Endothelial cell of umbilical vein (primary cell): ENCODE measurements at regions not wholly inside any gene's neighbourhood (a gene's known extent, or its start where the extent isn't known, plus 50 kb on each side); places are given as distances from the start of the nearest gene placed in this dataset.

Experiments
- BruUV-seq: library from RNA; stranded (reverse); fragments of 400-500 nt; replicated peaks from 2 replicates; lab custom pipeline; 2021; lab: Mats Ljungman, UMichigan
- CTCF ChIA-PET: fragments of 300-600, 350-600 bp; sonication (Branson Sonifier 250); formaldehyde crosslinking; loops from one replicate; lab custom pipeline; 2021; ENCODE audit warnings: antibody characterized with exemption, inconsistent platforms; lab: Charles Lee
- POLR2A ChIA-PET: fragments of 300-600, 350-600 bp; sonication (Branson Sonifier 250); formaldehyde crosslinking; loops from one replicate; lab custom pipeline; 2021; ENCODE audit warnings: antibody characterized with exemption, inconsistent platforms; lab: Charles Lee
- DNase-seq: peaks from one replicate; pipeline ENCODE4 v3.0.0-alpha.2; 2011; ENCODE audit warnings: low read depth, low spot score
- FAIRE-seq: peaks from 2 replicates; lab custom pipeline; 2011; peaks lifted over from hg19 to GRCh38; lab: Jason Lieb, UNC
- H2AFZ ChIP-seq: 2 replicates; pipeline ENCODE4 v1.6.0; 2012; ENCODE audit warnings: low read depth, low read length, control low read depth, inconsistent platforms
- H3K27ac ChIP-seq: 2 replicates; pipeline ENCODE4 v1.5.1; 2011; ENCODE audit warnings: low read depth, mild to moderate bottlenecking, control low read depth, low read length, moderate library complexity; ENCODE audit not compliant: insufficient read depth
- H3K27me3 ChIP-seq, 2 experiments: 2 replicates each; pipeline versions ENCODE4 v1.6.0 to v1.6.1; 2011; ENCODE audit warnings: low read length in 2 of 2, mixed read lengths in 1 of 2; ENCODE audit not compliant: control insufficient read depth in 2 of 2, insufficient read depth in 2 of 2
- H3K36me3 ChIP-seq, 2 experiments: 2 replicates in 1 of 2; 3 replicates in 1 of 2; pipeline ENCODE4 v1.5.1; 2011; ENCODE audit warnings: low read length in 2 of 2, mild to moderate bottlenecking in 1 of 2, moderate library complexity in 1 of 2; ENCODE audit not compliant: control insufficient read depth in 2 of 2, insufficient read depth in 2 of 2; ENCODE audit errors: extremely low read depth in 1 of 2
- H3K4me1 ChIP-seq: 3 replicates; pipeline ENCODE4 v1.5.1; 2011; ENCODE audit warnings: mild to moderate bottlenecking, low read length; ENCODE audit not compliant: control insufficient read depth, insufficient read depth; ENCODE audit errors: extremely low read depth
- H3K4me2 ChIP-seq: 2 replicates; pipeline ENCODE4 v1.6.1; 2011; ENCODE audit warnings: low read length, control low read depth, mixed read lengths; ENCODE audit not compliant: insufficient read depth
- H3K4me3 ChIP-seq, 3 experiments: fragments of 200-600 bp in 1 of 3; sonication (generic), shearing (Covaris generic) in 1 of 3; replicated peaks in 1 of 3; 2 replicates each; pipeline ENCODE4 v1.5.1; 2011 to 2016; ENCODE audit warnings: control low read depth in 3 of 3, low read length in 3 of 3, mild to moderate bottlenecking in 2 of 3, inconsistent platforms in 1 of 3, low read depth in 1 of 3, moderate library complexity in 1 of 3; ENCODE audit not compliant: insufficient read depth in 1 of 3
- H3K79me2 ChIP-seq: 2 replicates; pipeline ENCODE4 v1.6.0; 2012; ENCODE audit warnings: low read length, inconsistent platforms; ENCODE audit not compliant: control insufficient read depth, insufficient read depth
- H3K9ac ChIP-seq: replicated peaks from 2 replicates; pipeline ENCODE3; 2011; ENCODE audit warnings: low read length, control low read depth; ENCODE audit not compliant: insufficient read depth; ENCODE audit errors: extremely low read depth
- H3K9me1 ChIP-seq: replicated peaks from 3 replicates; pipeline ENCODE4 v1.6.0; 2011; ENCODE audit warnings: mild to moderate bottlenecking, low read length; ENCODE audit not compliant: control insufficient read depth, insufficient read depth; ENCODE audit errors: extremely low read depth
- H3K9me3 ChIP-seq: replicated peaks from 2 replicates; pipeline ENCODE4 v1.5.1; 2012; ENCODE audit warnings: low read length, inconsistent platforms; ENCODE audit not compliant: control insufficient read depth, insufficient read depth
- H4K20me1 ChIP-seq: replicated peaks from 2 replicates; pipeline ENCODE3; 2011; ENCODE audit warnings: mild to moderate bottlenecking, low read length; ENCODE audit not compliant: control insufficient read depth, insufficient read depth; ENCODE audit errors: extremely low read depth
- CTCF ChIP-seq, 2 donors: IDR thresholded peaks; 1 replicate in 1 of 2; 2 replicates in 1 of 2; pipeline ENCODE4 v1.5.1; 2011; ENCODE audit warnings: low read length in 2 of 2, mild to moderate bottlenecking in 2 of 2, moderate library complexity in 2 of 2, control low read depth in 1 of 2, inconsistent platforms in 1 of 2, low read depth in 1 of 2; ENCODE audit not compliant: insufficient read depth in 1 of 2; ENCODE audit errors: extremely low read depth in 1 of 2
- EZH2 ChIP-seq: IDR thresholded peaks from 2 replicates; pipeline ENCODE4 v1.6.1; 2012; ENCODE audit warnings: borderline replicate concordance, low read depth, mild to moderate bottlenecking, moderate library complexity, low read length, inconsistent platforms; ENCODE audit not compliant: severe bottlenecking
- FOS ChIP-seq: IDR thresholded peaks from 2 replicates; pipeline ENCODE4 v1.6.1; 2011; ENCODE audit warnings: mild to moderate bottlenecking, low read length, moderate library complexity, borderline replicate concordance; ENCODE audit not compliant: insufficient read depth
- GATA2 ChIP-seq: IDR thresholded peaks from 2 replicates; pipeline ENCODE4 v1.7.0; 2011; ENCODE audit warnings: low read depth, mild to moderate bottlenecking, moderate library complexity, mixed read lengths, low read length; ENCODE audit not compliant: insufficient read length, insufficient read depth
- JUN ChIP-seq: IDR thresholded peaks from 2 replicates; pipeline ENCODE4 v1.6.1; 2011; ENCODE audit warnings: borderline replicate concordance, low read depth; ENCODE audit not compliant: insufficient read length, insufficient read depth
- MAX ChIP-seq: IDR thresholded peaks from 2 replicates; pipeline ENCODE4 v1.6.1; 2011; ENCODE audit not compliant: insufficient read depth, insufficient read length
- MYC ChIP-seq: IDR thresholded peaks from one replicate; pipeline ENCODE4 v1.6.1; 2011; ENCODE audit warnings: mild to moderate bottlenecking, low read depth, low read length
- POLR2A ChIP-seq: IDR thresholded peaks from 2 replicates; pipeline ENCODE4 v1.6.1; 2012; ENCODE audit warnings: low read depth, mild to moderate bottlenecking, control low read depth, low read length
- POLR2AphosphoS5 ChIP-seq: IDR thresholded peaks from 2 replicates; pipeline ENCODE4 v1.6.1; 2012; ENCODE audit warnings: low read depth, mild to moderate bottlenecking, control low read depth, low read length, moderate library complexity; ENCODE audit not compliant: insufficient read depth
- dilution Hi-C: fragments of 300-500 bp; cut with MboI; formaldehyde crosslinking; loops from one replicate; pipeline ENCODE4 v1.15.0; 2019; ENCODE audit warnings: low sequenced_read_pairs; ENCODE audit not compliant: extremely low pct_ligation_motif_present
- intact Hi-C: fragments of 100-400 bp; cut with micrococcal nuclease; formaldehyde crosslinking; loops from one replicate; pipeline ENCODE4 v1.10.0; 2022

- Histone ChIP-seq H3K36me3 (no peaks in the 10 kb centered on the region), H3K4me2 (no peak overlapping the region), H3K4me3 (no peak overlapping the region), H3K27me3 (no peaks in the 10 kb centered on the region), H2AFZ (no peak overlapping the region), H3K79me2 (no peaks in the 10 kb centered on the region), H3K9me1 (no peaks in the 10 kb centered on the region), H3K27ac (no peak overlapping the region), H3K4me1 (no peaks in the 10 kb centered on the region), H3K9me3 (no peaks in the 10 kb centered on the region), H3K9ac (no peak overlapping the region), H4K20me1 (no peaks in the 10 kb centered on the region)
- ChIA-PET POLR2A (no interaction called here), CTCF (interaction anchor here (0.9 to 4.1 kb wide), 5 partner anchors 164 to 1438 kb away, joined by 3 to 17 read pairs (median 3); no protein-coding TSS in a partner anchor)
- FAIRE-seq (no peak), DNase-seq (no peak)
- dilution Hi-C loops, result no loop called here
- TF ChIP-seq JUN, result no peak
- no peak for TF ChIP-seq POLR2AphosphoS5
- TF ChIP-seq EZH2, result no peak
- no peak for TF ChIP-seq MYC
- no peak for TF ChIP-seq CTCF (IDR thresholded peaks at IDR 0.05; ENCODE audit: extremely low read depth in 1 of 2, insufficient read depth in 1 of 2, low read depth in 1 of 2, low read length in 2 of 2)
- TF ChIP-seq POLR2A, result no peak
- no peak for TF ChIP-seq GATA2
- no peak for TF ChIP-seq MAX
- TF ChIP-seq FOS, result no peak
- intact Hi-C loops, result no loop called here
- BruUV-seq, result no TSS peak
Observed at GRCh38 chr18:67222887-67223286, 293.6 kb downstream of the DSEL start.
